GM19328 (cell line): ENCODE measurements at regions not wholly inside any gene's neighbourhood (a gene's known extent, or its start where the extent isn't known, plus 50 kb on each side); places are given as distances from the start of the nearest gene placed in this dataset.
"Not testable (repeated sequence)": the region's sequence is repeated elsewhere in the genome, so short reads cannot be mapped to it uniquely, and the experiment has no call there.

Source experiments
- ATAC-seq: cut with Tn5 transposase; IDR thresholded peaks from one replicate; pipeline ENCODE4 v1.9.1; 2021; ENCODE audit warnings: mild to moderate bottlenecking, moderate library complexity; ENCODE audit not compliant: unreplicated experiment

GRCh38 chr13:109945206-109945960 lies 159.0 kb upstream of the IRS2 start:
- no peak for ATAC-seq

- ATAC-seq: no peak
These were observed 155.6 kb upstream of the IRS2 start for GRCh38 chr13:109941951-109942350.

DNA sequence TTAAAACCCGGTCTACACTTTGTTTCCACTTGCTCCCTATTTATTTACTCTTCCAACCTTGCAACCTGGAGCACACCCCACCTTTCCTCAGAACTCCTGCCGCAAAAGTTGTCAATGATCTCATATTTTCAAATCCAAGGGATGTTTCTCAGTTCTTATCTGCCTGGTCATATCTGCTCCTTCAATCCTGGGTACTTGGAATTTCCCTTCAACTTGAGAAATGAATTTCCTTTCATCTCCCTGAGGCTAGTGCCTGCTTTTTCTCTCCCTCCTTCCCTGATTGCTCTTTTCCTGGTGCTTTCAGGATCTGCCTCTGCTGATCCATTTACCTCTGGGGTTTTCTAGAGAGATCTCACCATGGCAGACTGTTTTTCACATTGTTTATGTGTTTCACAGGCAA lies 154.8 kb upstream of the IRS2 start:
- no peak for ATAC-seq

GRCh38 chr13:109940637-109941036 lies 154.3 kb upstream of the IRS2 start:
- ATAC-seq: no peak

DNA sequence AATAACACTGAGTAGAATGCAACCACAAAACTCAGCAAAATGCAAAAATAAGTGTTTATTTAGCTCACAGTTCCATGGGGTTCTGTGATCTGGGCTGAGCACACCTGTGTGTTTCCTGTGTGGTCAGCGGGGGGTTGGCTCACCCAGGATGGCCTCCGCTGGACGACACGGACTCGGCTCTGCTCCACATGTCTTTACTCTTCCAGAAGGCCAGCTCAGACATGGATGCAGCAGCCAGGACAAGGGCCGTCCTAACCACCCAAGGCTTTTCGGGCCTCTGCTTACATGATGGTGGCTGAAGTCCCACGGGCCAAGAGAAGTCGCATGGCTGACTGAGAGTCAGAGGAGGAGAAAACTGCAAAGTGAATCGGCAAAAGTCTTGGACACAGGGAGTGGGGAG lies 153.5 kb upstream of the IRS2 start:
- ATAC-seq: no peak

- ATAC-seq: no peak
These were observed 152.8 kb upstream of the IRS2 start for GRCh38 chr13:109939180-109939579.

GRCh38 chr13:109938255-109938936 lies 152.0 kb upstream of the IRS2 start:
- no peak for ATAC-seq

- not testable (repeated sequence) for ATAC-seq
These were observed 148.1 kb upstream of the IRS2 start for GRCh38 chr13:109934520-109934919.

DNA sequence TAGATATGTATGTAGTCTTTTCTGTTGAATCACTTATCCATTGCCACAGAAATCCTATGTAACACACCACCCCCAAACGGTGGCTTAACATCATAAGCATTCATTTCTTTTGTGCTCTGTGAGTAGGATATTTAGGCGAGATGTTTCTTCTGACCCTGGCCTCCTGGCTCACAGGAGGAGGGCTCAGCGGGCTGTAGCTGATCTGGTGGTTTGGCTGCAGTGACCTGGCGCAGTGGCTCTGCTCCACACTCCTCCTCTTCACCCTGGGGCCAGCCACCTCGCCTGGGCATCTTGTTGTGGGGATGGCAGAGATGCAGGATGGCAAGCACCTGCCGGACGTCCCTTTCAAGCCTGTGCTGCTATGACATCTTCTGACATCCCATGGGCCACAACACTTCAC lies 147.1 kb upstream of the IRS2 start:
- no peak for ATAC-seq

DNA sequence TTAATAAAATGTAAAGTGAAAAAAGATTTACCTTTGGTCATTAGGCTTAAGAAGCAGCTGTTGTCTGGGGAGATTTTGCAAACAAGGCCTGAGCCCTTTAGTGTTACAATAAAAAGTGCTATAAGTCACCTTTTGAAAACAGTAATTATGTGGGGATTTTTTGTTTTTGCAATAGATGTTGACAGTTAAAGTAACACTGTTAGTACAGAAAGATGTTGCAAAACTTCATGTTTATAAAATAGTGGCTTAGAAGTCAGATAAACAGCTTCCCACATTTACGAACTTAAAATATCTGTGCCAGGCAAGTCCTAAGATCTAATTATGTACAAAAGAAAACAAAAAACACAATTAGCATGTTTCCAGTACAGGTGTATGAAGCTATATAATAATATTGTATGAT lies 138.0 kb upstream of the IRS2 start:
- ATAC-seq: no peak

- ATAC-seq: no peak
These were observed 136.1 kb upstream of the IRS2 start for GRCh38 chr13:109922518-109922917.

DNA sequence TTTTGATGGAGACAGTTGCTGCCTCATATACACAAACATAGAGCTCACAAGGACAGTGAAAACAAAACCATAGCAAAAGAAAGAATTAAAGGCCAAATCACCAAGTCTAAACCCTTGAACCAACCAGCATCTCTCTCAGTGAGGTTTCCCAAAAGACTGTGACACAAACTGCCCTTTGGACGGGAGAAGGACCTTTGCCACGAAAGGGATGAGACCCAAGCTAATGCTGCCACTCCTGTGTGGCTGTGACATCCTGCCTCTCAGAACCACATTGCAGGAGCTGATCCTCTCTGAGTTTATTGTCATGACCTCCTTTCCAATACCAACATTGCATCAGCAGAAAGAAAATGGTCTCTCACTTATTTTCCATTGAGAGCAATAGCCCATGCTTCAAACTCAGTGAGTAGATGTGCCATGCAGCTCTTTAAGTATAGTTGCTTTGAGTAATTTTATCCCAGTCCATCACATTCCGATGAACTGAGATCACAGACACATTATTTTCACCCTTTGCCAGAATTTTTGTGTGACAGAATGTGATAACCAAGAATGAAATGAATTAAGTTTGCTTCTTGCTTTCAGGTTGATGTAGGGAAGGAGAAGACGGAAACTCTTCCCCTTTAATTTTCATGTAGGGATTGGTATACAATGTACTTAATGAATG lies 133.5 kb upstream of the IRS2 start:
- ATAC-seq: no peak

GRCh38 chr13:109918179-109918711 lies 131.9 kb upstream of the IRS2 start:
- ATAC-seq: no peak

DNA sequence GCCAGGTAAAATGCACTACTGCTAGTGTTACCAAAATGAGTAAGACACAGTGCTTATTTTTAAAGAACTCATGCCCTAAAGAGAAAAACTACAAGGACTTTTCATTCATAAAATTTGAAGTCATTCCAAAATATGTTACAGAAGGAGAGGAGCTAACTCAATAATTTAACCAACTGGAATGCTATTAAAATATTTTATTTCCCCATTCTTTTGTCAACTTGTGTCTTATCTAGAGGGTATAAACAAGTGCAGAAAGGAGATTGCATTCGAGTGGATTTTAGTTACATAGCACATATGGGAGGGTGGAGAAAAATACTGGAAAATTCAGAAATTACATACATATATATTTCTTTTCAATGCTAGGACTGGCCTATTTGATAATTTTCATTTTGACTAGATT lies 131.0 kb upstream of the IRS2 start:
- ATAC-seq: no peak

DNA sequence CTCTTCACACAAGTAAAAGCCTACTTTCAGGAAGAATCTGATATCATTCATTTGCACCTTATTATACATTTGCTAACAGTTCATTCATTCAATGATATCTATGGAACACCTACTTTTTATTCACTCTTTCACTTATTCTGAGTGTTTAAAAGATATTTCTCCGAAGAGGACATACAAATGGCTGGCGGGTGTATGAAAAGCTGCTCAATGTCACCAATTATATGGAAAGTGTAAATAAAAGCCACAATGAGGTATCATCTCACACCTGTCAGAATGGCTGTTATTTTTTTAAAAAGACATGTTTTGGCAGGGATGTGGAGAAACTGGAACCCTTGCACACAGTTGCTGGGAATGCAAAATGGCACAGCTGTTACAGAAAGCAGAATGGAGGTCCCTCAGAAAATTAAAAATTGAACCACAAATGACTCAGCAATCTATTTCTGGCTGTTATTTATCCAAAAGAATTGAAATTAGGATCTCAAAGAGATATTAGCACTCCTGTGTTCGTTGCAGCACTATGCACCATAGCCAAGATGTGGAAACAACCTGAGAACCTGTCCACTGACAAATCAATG lies 127.6 kb upstream of the IRS2 start:
- no peak for ATAC-seq

DNA sequence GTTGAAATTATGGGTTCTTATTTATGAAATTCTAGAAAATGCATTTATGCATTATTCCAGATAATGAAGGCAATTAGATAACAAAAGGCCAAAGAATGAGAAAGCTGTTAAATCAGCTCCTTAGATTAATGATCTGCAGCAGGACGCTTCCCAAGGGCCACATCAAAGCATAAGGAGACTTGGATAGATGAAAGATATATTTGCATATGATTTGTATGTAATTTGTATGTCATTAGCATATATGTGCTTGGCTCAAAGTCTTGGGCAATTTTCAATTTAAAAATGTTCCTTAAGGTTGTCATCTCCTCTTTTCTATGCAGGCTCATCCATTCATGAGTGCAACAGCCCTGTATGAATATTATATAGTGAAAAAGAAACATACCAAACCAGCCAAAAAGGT lies 126.8 kb upstream of the IRS2 start:
- no peak for ATAC-seq

DNA sequence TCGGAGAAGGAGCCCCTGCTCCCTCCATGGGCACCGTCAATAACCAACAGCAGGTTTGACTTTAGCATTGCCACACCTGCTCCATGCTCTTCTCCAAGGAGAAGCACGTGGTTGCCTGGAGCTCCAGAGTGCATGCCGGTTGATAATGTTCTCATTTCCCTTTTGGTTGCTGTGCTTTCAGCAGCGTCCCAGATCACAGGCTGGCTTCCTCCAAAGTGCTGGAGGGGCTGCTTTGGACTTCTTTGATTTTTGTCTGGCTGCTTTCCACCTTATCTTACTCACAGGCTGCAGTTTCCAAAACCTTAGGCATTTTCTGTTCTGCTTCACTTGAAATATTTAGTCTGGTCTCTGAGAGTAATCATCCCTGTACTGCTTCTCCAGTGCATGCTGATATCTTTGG lies 123.8 kb upstream of the IRS2 start:
- ATAC-seq: no peak

GRCh38 chr13:109906976-109907375 lies 120.6 kb upstream of the IRS2 start:
- no peak for ATAC-seq

DNA sequence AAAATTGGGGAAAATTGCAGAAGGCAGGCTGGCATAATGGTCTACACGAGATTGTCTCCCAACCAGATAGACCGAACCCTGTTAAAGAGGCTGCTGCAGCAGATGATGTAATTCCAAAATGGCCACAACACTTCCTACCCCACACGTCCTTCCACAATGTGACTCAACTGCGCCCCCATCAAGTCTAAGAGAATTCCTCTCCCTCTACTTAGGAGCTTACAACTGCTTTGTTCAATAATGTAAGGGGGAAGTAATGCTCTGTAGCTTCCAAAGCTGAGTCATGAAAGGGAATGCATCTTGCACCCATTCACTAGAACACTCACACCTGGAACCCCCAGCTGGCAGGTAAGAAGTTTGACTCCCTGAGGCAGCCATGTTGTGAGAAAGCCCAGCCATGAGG lies 117.8 kb upstream of the IRS2 start:
- ATAC-seq: no peak

DNA sequence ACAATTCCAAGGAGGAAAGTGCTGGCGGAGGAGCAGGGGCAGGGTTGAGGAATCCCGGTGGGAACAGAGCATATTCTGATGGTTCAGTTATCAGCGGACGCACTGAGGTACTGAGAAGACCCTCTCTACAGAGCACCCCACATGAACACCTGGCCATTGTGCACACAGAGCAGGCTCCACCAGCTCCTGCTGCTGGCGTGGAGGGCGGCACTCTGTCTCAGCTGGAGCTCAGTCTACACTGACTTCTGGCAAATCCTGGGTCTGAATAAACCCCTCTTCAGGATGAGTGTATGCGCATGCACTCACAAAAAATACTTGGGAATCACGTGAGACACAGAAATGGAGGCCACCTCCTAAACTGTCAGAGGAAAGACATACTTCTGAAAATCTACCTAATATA lies 114.4 kb upstream of the IRS2 start:
- ATAC-seq: no peak

DNA sequence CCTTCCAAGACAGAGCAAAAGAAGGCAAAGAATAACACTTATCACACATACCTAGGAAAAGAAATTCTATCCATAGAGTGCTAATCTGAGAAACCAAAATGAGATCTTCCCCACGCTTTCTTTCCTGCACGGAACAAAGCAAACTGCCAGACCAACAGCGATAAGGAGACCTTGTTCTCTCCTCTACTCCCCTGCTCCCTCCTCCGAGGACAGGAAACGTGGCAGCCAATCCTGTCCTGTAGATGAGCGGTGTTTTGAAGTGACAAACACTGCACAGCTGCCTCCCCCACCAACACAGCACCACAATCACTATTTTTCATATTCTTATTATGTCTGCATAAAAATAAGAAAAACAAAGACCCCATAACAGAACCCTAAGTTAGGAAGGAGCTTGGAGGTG lies 113.9 kb upstream of the IRS2 start:
- ATAC-seq: no peak

DNA sequence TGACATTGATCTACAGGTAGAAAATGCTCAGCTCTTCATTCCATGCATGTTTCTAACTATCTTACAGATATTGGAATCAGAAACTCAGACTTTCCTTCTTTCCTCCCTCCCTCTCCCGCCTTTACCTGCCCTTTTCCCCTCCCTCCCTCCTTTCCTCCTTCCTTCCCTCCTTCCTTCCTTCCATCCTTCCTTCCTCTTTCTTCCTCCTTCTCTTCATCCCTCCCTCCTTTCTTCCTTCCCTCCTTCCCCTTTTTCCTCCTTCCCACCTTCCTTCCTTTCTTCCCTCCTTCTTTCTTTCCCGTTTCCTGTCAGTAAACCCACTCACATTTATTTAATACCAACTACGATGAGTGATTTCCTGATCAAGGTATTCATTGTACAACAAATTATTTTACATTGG lies 113.4 kb upstream of the IRS2 start:
- ATAC-seq: no peak
